Peyer's patch (tissue), 4 donors: ENCODE measurements at regions not wholly inside any gene's neighbourhood (a gene's known extent, or its start where the extent isn't known, plus 50 kb on each side); places are given as distances from the start of the nearest gene placed in this dataset.

ENCODE experiments used
- DNase-seq, 3 donors: peaks; one replicate each; pipeline ENCODE4 v3.0.0-alpha.2; 2017 to 2019
- H3K27ac ChIP-seq, 4 donors: fragments of 200-600 bp; sonication (generic); one replicate each; pipeline ENCODE4 v1.5.1; 2016 to 2019
- H3K27me3 ChIP-seq, 2 donors: fragments of 200-600 bp; sonication (generic); one replicate each; pipeline ENCODE4 v1.5.1; 2019
- H3K36me3 ChIP-seq, 3 donors: fragments of 200-600 bp; sonication (generic); one replicate each; pipeline ENCODE4 v1.5.1; 2016 to 2019
- H3K4me1 ChIP-seq, 4 donors: fragments of 200-600 bp; sonication (generic); one replicate each; pipeline ENCODE4 v1.5.1; 2016 to 2019
- H3K4me3 ChIP-seq, 4 donors: fragments of 200-600 bp; sonication (generic); 1 replicate in 3 of 4; 2 replicates in 1 of 4; pipeline ENCODE4 v1.5.1; 2016 to 2019; ENCODE audit warnings: mild to moderate bottlenecking in 1 of 4
- H3K9me3 ChIP-seq, 4 donors: fragments of 200-600 bp; sonication (generic); one replicate each; pipeline ENCODE4 v1.5.1; 2016 to 2019; ENCODE audit warnings: mild to moderate bottlenecking in 1 of 4
- POLR2A ChIP-seq, 2 donors: fragments of 450-650 bp; IDR thresholded peaks; one replicate each; pipeline ENCODE4 v1.5.1; 2017; ENCODE audit warnings: antibody characterized with exemption in 2 of 2, mild to moderate bottlenecking in 2 of 2, moderate library complexity in 2 of 2
- TF ChIP-seq, protein P1 (sequence below), 6 experiments: fragments of 450-650 bp in 4 of 6; fragments of 200-600 bp in 2 of 6; sonication (generic) in 1 of 6; IDR thresholded peaks; one replicate each; pipeline ENCODE4 v1.5.1; 2017 to 2019; ENCODE audit warnings: antibody characterized with exemption in 6 of 6, mild to moderate bottlenecking in 3 of 6, moderate library complexity in 1 of 6

DNA sequence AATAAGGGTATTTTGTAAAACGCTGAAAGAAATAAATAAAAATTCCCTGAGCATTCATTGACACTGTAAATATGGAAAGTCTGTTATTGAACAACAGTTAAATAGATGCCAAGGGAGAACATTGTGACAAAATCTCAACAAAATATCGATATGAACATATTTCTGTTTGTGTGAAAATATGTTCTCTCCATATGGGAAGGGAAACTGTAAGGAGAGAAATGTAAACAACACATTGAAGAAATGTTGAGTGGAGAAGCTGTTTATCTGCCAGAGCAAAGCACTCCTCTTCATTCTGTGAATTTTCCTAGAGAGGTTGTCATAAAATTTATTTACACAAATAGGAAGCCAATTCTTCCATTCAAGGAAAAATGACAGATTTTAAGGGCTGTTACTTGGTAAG is 57.1 kb upstream of the EOMES start:
- Histone ChIP-seq H3K4me3 (no peak overlapping the region), H3K27me3 (no peaks in the 10 kb centered on the region), H3K9me3 (no peaks in the 10 kb centered on the region), H3K4me1 (no peaks in the 10 kb centered on the region), H3K27ac (no peak overlapping the region), H3K36me3 (no peaks in the 10 kb centered on the region)
- TF ChIP-seq POLR2A (IDR thresholded peaks at IDR 0.05), result no peak
- TF ChIP-seq, protein P1, sequence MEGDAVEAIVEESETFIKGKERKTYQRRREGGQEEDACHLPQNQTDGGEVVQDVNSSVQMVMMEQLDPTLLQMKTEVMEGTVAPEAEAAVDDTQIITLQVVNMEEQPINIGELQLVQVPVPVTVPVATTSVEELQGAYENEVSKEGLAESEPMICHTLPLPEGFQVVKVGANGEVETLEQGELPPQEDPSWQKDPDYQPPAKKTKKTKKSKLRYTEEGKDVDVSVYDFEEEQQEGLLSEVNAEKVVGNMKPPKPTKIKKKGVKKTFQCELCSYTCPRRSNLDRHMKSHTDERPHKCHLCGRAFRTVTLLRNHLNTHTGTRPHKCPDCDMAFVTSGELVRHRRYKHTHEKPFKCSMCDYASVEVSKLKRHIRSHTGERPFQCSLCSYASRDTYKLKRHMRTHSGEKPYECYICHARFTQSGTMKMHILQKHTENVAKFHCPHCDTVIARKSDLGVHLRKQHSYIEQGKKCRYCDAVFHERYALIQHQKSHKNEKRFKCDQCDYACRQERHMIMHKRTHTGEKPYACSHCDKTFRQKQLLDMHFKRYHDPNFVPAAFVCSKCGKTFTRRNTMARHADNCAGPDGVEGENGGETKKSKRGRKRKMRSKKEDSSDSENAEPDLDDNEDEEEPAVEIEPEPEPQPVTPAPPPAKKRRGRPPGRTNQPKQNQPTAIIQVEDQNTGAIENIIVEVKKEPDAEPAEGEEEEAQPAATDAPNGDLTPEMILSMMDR (IDR thresholded peaks at IDR 0.05), result no peak
- no peak for DNase-seq

DNA sequence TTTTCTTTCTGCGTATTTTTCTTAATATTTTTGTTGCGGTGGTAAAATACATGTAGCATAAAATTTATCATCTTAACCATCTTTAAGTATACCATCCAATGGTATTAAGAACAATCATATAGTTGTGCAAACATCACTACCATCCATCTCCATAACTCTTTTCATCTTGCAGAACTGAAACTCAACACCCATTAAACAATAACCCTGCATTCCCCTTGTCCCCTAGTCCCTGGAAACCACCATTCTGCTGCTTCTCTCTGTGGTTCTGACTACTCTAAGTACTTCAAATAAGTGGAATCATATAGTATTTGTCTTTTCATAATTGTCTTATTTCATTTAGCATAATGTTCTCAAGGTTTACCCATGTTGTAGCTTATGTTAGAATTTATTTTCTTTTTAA is 67.3 kb upstream of the EOMES start:
- Histone ChIP-seq H3K4me3 (no peak overlapping the region), H3K36me3 (no peaks in the 10 kb centered on the region), H3K27me3 (no peaks in the 10 kb centered on the region), H3K9me3 (no peaks in the 10 kb centered on the region), H3K27ac (no peak overlapping the region), H3K4me1 (no peaks in the 10 kb centered on the region)
- DNase-seq, result no peak
- no peak for TF ChIP-seq POLR2A (IDR thresholded peaks at IDR 0.05)
- TF ChIP-seq, protein P1 (IDR thresholded peaks at IDR 0.05), result no peak

DNA sequence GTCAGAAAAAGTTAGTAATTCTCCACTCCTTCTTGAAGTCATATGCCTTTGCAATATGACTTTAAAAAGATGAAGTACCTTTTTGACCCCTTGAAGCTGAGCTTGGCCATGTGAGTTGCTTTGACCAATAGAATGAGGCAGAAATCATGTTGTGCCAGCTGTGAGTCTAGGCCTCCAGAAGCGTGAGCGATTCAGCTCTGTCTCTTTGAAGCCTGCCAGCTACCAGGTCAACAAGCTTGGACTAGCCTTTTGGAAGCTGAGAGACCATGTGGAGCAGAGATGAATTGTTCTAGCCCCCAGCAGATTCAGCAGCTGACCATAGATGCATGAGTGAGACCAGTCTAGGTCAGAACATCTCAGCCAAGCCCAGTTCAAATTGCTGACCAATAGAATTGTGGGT is 69.8 kb upstream of the EOMES start:
- TF ChIP-seq POLR2A (IDR thresholded peaks at IDR 0.05), result no peak
- TF ChIP-seq, protein P1 (IDR thresholded peaks at IDR 0.05), result no peak
- Histone ChIP-seq H3K27ac (no peak overlapping the region), H3K27me3 (no peaks in the 10 kb centered on the region), H3K4me1 (no peaks in the 10 kb centered on the region), H3K9me3 (no peaks in the 10 kb centered on the region), H3K36me3 (no peaks in the 10 kb centered on the region), H3K4me3 (no peak overlapping the region)
- DNase-seq, result no peak

DNA sequence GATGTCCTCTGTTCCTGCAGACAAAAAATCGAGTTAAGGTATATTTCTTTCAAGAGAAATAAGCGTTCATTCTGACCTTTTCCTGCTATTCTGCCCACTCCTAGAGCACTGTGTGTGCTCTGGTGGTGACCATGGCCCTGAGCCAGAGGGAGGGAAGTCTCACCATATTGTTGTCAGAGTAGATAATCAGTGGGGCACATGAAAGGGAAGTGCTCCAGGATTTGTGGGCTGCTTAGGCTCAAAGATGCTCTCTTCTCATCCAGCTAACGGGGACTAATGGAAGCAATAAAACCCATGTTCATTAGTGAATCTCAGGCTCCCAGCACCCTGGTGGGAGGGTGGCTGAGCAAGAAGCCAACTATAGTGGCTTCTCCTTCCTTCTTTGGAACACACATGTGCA is 70.7 kb upstream of the EOMES start:
- no peaks in the 10 kb centered on the region for H3K9me3 ChIP-seq
- no peaks in the 10 kb centered on the region for H3K4me1 ChIP-seq
- H3K27ac ChIP-seq, result no peak overlapping the region
- H3K36me3 ChIP-seq, result no peaks in the 10 kb centered on the region
- DNase-seq, result no peak
- H3K4me3 ChIP-seq, result no peak overlapping the region
- H3K27me3 ChIP-seq, result no peaks in the 10 kb centered on the region
- TF ChIP-seq, protein P1 (IDR thresholded peaks at IDR 0.05), result no peak
- no peak for TF ChIP-seq POLR2A (IDR thresholded peaks at IDR 0.05)

DNA sequence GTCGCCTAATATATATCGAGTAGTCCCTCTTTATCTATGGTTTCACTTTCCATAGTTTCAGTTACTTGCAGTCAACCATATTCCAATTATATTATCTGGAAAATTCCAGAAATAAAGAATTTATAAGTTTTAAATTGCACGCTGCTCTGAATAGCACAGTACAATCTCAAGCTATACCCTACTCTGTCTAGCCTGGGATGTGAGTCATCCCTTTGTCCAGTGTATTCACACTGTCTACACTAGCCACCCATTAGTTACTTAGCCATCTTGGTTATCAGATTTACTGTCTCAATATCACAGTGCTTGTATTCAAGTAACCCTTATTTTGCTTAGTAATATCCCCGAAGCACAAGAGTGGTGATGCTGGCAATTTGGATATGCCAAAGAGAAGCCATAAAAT is 72.1 kb upstream of the EOMES start:
- H3K27me3 ChIP-seq, result no peaks in the 10 kb centered on the region
- no peak for DNase-seq
- H3K4me3 ChIP-seq, result no peak overlapping the region
- no peaks in the 10 kb centered on the region for H3K36me3 ChIP-seq
- no peak overlapping the region for H3K27ac ChIP-seq
- TF ChIP-seq, protein P1 (IDR thresholded peaks at IDR 0.05), result no peak
- no peak for TF ChIP-seq POLR2A (IDR thresholded peaks at IDR 0.05)
- H3K4me1 ChIP-seq, result no peaks in the 10 kb centered on the region
- no peaks in the 10 kb centered on the region for H3K9me3 ChIP-seq

DNA sequence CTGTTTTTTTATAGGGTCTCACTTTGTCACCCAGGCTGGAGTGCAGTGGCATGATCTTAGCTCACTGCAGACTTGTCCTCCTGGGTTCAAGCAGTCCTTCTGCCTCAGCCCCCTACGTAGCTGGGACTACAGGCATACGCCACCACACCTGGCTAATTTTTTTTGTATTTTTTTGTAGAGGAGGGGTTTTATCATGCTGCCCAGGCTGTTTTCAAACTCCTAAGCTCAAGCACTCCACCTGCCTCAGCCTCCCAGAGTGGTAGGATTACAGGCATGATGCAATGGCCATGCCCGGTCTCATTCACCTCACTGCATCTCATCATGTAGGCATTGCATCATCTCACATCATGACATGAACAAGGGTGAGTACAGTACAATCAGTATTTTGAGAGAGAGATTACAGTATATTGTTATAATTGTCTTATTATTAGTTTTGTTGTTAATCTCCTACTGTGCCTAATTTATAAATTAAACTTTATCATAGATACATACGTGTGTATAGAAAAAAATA is 74.3 kb upstream of the EOMES start:
- Histone ChIP-seq H3K4me1 (no peaks in the 10 kb centered on the region), H3K4me3 (no peak overlapping the region), H3K27me3 (no peaks in the 10 kb centered on the region), H3K36me3 (no peaks in the 10 kb centered on the region), H3K27ac (no peak overlapping the region), H3K9me3 (no peaks in the 10 kb centered on the region)
- no peak for DNase-seq
- TF ChIP-seq, protein P1 (IDR thresholded peaks at IDR 0.05), result no peak
- TF ChIP-seq POLR2A (IDR thresholded peaks at IDR 0.05), result no peak
